Superior temporal gyrus (tissue), 1 donor: ENCODE measurements at regions not wholly inside any gene's neighbourhood (a gene's known extent, or its start where the extent isn't known, plus 50 kb on each side); places are given as distances from the start of the nearest gene placed in this dataset.
"Not testable (repeated sequence)": the region's sequence is repeated elsewhere in the genome, so short reads cannot be mapped to it uniquely, and the experiment has no call there.

Experiments
- DNase-seq: peaks from one replicate; pipeline ENCODE4 v3.0.0-alpha.2; 2016; ENCODE audit errors: extremely low spot score

GRCh38 chr17:55903028-55903690 is 152.3 kb downstream of the PCTP start:
- no peak for DNase-seq

DNA sequence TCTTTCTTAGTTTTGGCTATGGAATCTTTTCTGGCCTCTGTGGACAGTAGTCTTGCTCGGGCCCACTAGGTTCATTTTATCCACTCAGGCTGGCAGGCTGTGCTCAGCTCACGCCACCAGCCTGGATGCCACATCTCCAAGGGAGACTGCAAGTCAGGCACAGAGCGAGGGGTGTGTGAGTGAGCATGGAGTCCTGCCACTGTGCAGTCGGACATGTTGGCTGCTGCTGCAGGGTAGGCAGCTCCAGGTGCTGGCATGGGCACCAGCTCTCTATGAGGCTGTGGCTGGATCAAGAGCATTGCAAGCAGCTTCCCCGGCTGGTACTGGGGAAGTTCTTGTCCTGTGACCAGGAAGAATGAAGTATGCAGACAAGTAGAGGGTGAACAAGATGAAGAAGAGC is 158.9 kb downstream of the PCTP start:
- no peak for DNase-seq

- no peak for DNase-seq
Observed at GRCh38 chr17:55911186-55911585, 160.3 kb downstream of the PCTP start.

DNA sequence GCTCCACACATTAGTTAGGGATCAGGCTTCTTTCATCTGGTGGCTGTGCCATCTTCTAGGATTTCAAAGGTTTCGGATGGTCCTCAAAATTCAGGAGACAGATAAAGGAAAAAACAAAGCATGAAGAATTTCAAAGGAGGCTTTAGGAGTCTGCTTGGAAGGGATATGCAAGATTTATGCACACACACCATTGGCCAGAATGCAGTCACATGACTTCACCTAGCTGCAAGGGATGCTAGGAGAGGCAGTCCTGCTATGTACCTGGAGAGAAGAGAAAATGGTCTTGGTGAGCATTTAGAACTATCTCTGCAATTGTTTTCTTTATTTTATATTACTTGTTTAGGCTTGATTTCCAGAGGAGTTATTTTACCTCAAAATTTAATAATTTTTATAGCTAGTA is 174.6 kb downstream of the PCTP start:
- DNase-seq = no peak

GRCh38 chr17:55926276-55926990 is 175.6 kb downstream of the PCTP start:
- no peak for DNase-seq

DNA sequence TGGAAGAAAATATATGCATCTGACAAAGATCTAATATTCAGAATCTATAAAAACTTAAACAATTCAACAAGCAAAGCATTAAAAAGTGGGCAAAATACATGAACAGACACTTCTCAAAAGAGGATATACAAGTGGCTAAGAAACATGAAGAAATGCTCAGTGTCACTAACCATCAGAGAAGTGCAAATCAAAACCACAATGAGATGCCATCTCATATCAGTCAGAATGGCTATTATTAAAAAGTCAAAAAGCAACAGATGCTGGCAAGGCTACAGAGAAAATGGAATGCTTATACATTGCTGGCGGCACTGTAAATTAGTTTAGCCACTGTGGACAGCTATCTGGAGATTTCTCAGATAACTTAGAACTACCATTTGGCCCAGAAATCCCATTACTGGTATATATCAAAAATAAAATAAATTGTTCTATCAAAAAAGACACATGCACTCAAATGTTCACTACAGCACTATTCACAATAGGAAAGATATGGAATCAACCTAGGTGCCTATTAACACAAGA is 179.5 kb downstream of the PCTP start:
- DNase-seq = no peak

DNA sequence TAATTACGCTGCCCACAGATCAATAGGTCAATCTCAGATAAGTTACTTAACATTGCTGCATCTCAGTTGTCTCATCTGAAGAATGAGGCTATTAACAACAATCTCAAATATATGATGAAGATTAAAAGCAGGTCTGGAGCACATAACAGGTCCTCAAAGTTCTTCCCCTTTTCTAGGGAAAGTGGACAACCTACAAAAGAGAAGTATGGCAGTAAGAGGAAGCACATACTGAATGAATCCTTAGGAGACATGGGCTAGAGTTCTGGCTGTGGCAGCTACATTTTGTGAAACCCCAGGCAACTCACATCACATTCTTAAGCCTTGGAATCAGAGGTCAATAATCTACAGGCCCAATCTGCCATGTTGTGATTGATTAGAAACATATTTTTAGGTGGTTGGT is 180.6 kb downstream of the PCTP start:
- no peak for DNase-seq

GRCh38 chr17:55932973-55933372 is 182.1 kb downstream of the PCTP start:
- DNase-seq = no peak

DNA sequence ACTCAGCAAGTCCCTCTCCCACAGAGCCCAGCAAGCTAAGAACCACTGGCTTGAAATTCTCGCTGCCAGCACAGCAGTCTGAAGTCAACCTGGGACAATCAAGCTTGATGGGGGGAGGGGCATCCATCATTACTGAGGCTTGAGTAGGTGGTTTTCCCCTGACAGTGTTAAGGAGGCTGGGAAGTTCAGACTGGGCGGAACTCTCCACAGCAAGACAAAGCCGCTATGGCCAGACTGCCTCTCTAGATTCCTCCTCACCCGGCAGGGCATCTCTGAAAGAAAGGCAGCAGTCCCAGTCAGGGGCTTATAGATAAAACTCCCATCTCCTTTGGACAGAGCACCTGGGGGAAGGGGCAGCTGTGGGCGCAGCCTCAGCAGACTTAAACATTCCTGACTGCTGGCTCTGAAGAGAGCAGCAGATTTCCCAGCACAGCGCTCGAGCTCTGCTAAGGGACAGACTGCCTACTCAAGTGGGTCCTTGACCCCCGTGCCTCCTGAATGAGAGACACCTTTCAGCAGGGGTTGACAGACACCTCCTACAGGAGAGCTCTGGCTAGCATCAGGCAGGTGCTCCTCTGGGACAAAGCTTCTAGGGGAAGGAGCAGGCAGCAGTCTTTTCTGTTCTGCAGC is 188.4 kb downstream of the PCTP start:
- DNase-seq = not testable (repeated sequence)

DNA sequence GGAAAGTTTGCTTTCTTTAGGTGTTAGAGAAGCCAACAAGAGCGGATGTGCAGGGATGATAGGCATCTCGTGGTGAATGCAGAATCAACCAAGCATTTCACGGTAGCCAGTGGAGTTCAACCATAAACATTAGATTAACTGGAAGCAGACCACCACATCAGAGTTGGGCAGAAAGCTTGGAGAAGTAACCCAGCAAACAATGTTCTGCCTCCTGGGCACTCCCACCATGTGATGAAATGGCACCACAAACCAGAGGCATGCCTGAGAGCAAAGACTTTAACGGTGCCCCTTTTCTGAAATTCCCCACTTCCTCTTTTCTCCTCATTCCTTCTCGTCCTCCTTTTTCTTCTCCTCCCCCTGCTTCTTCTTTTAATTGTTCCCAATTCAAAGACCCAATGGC is 193.5 kb upstream of the ANKFN1 start:
- DNase-seq = no peak

GRCh38 chr17:55961386-55961785 is 191.9 kb upstream of the ANKFN1 start:
- no peak for DNase-seq

DNA sequence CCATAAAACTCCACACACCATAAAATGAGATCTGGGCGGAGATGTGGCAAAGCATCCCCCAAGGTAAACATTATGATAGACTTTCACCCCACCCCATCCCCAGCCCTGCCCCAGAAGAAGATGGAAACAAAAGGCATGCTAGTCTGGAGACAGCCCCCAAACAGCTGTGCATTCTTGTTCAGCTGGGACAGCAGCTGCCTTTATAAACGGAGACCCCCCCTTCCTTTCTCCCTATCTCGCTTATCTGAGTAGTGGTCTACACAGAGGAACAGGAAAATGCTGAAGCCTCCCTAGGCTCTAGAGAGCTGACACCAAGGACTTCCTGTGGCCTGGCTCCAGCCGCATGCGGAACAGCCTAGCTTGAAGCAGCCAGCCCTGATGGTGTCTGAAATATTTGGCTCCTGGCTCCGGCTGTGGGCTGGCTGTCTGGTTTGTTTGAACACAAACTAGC is 190.3 kb upstream of the ANKFN1 start:
- DNase-seq = no peak

GRCh38 chr17:55964191-55964590 is 189.1 kb upstream of the ANKFN1 start:
- DNase-seq = no peak

- DNase-seq = no peak
Observed at GRCh38 chr17:55965051-55965450, 188.2 kb upstream of the ANKFN1 start.

DNA sequence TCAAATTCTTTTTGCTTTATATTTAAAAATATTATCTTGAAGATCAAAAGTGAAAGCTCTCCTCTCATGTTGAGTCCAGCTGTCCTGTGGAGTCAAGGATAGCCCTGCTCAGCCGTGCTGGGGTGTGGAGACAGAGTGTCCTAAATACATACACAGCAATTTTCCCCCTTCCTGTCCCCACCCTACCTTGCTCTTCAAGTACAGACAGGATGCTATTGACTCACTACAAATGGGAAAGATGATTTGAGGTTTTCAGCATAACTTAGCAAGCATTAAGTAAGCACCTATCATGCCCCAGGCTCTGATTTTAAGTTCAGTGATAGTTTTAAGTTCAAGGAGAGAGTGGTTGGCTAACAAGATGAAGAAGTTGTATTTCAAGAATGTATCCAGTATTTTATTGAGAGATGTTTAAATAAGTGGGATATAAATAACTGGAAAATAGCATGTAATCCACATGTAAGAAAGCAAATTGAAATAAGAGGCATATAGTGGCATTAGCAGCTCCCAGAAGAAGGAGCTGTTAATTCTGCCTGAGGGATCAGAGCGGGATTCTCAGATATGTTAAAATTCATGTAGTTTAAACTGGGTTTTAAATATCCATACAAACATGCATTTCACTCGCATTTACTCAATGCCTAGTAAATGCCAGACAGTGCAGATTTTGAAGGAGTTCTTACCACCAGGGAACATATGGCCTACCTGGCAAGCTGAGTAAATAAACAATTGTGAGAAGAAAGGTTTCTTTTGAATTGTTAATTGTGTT is 183.5 kb upstream of the ANKFN1 start:
- DNase-seq = no peak

DNA sequence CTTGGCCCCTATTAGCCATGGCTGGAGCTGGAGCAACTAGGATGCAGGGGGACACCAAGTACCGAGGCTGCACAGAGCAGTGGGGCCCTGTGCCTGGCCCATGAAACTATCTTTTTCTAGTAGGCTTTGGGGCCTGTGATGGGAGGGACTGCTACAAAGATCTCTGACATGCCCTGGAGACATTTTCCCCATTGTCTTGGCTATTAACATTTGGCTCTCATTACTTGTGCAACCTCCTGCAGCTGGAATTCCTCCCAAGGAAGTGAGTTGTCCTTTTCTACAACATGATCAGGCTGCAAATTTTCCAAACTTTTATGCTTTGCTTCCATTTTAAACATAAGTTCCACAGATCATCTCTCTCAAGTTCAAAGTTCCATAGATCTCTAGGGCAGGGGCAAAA is 174.7 kb upstream of the ANKFN1 start:
- DNase-seq = no peak

DNA sequence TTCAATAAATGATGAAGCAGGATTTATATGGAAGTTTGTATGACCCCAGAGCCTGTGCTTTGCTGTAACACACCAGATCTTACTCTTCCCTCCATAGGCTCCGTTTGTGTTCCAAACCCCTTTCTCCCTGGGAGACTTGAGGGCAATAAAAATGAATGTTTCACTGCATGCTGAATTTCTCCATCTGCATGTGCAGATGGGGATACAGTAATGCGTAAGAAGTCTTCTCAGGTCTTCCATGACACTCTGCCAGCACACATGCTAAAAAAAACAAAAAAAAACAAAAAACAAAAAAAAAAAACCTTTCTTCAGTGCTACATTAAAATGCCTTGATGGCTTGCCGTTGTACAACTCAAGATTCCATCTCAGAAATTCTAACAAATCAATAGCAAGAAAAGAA is 170.2 kb upstream of the ANKFN1 start:
- no peak for DNase-seq

DNA sequence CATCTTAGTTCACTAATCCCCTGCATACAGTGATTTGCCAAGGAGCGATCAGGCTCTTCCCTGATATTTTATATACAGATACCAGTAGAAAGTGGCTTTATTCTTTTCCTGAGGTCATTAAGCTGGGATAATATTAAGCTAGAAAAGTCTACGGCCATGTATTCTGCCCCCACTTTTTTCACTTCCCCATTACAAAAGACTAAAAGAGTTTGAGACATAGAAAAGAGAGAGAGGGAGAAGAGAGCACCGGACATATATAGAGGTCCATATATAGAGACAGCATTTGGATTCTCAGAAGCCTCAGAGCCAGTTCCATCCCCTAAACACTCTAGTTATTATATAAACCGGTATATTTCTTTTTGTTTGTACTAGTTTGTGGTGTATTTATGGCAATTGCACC is 166.5 kb upstream of the ANKFN1 start:
- DNase-seq = no peak

GRCh38 chr17:55988861-55989260 is 164.4 kb upstream of the ANKFN1 start:
- no peak for DNase-seq

GRCh38 chr17:55990332-55991006 is 162.8 kb upstream of the ANKFN1 start:
- no peak for DNase-seq

DNA sequence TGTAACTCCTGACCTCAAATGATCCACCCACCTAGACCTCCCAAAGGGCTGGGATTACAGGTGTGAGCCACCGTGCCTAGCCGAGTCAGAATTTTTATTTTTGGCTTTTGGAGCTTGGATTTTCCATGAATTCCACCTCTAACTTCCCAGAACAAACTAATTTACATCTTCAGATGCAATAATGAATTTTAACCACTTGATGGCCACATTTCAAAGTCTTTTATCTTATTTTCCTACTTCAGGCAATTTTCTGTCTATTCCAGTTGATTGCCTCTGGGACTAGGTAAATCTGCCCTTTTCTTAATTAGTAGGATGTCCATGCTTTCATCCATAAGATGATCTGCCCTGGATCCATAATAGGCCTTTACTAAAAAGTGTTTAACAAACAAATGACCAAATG is 156.4 kb upstream of the ANKFN1 start:
- DNase-seq = no peak

DNA sequence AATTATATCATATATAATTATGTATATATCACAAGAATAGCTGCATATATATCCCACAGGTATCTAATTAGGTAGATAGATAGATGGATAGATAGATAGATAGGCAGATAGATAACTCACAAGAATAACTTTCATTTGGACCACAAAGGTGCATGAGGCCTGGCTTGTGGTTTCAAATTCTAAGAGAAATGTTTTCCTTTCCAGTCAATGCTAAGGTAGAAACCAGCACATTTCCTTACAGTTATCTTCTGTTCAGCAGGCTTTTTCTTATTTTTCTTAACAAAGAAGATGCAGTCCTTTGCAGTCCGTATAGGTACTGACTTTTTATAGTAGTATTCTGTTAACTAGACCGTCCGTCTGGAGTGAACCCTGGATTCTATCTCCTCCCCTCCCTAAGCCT is 152.9 kb upstream of the ANKFN1 start:
- no peak for DNase-seq
